ENCODE measurements at regions not wholly inside any gene's neighbourhood (a gene's known extent, or its start where the extent isn't known, plus 50 kb on each side); places are given as distances from the start of the nearest gene placed in this dataset.
"Not testable (repeated sequence)": the region's sequence is repeated elsewhere in the genome, so short reads cannot be mapped to it uniquely, and the experiment has no call there.

DNA sequence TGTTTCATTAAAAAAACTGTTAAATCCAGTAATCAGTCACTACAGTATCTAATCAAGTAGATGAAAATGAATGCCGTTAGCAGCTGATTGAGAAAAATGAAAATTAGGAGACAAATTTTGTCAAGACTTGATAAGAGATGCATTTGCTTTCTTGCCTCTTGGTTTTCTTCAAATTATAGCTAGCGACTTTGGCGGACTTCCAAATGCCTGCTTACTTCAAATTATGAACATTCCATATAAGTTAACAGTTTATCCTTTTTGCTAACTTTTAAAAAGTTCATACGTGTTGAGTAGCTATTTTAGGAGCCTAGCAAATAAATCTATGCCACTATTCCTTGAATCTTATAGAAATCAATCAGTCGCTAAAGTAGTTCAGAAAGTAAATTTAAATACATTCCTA, 58.8 kb downstream of the PPP4R3C start:
- no peak for FAIRE-seq

- FAIRE-seq: no peak
Observed at GRCh38 chrX:27399146-27399456, 64.0 kb downstream of the PPP4R3C start.

GRCh38 chrX:27391623-27392022, 71.5 kb downstream of the PPP4R3C start:
- FAIRE-seq: no peak

GRCh38 chrX:27381419-27381818, 81.7 kb downstream of the PPP4R3C start:
- FAIRE-seq: no peak

DNA sequence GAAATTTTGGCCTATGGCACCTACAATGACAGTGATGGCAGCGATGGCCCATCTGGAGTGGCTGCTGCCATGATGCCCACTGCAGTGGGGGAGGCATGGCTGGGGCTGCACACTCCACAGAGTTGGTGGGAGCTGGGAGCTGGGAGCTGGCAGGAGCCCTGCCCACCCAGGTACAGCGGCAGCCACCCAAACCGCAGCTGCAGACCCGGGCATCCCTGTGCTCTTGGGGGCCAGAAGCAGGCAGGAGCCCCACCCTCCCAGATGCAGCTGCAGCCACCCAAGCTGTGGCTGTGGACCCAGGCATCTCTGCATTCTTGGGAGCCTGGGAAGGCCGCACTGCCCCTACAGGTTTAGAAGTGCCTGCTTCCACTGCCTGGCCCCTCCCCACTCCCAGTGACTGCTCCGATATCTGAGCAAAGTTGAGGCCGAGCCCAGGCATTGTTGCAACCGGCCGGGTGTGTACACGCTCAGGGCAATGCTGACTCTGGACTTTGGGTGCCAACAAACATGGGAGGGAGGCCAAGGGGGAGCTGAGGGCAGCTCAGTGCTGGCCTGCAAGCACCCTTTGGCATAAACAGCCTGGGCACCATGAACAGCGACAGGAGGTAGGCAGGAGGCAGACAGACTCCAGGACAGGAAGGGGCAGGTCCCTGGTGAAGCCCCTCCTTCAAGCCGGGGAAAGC, 82.8 kb downstream of the PPP4R3C start:
- FAIRE-seq: no peak

DNA sequence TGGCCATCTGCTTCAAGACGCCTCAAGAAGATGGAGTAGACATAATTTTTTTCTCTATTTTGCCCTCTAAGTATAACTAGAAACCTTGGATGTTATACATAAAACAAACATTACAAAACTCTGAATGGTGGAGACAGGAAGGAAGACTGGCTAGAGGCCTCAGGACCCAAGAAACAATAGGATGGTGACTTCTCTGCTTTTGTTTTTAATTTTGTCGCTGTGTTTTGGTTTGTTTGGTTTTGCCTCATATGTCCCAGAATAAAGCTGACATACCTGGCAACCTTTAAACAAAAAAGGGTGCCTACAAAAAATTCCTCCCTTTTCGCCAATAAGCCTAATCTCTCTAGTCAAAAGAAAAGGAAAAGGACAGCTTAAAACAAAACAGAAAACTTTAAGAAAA, 109.1 kb downstream of the PPP4R3C start:
- no peak for FAIRE-seq

- FAIRE-seq: no peak
Observed at GRCh38 chrX:27350476-27350875, 112.7 kb downstream of the PPP4R3C start.

GRCh38 chrX:27336466-27337091, 126.6 kb downstream of the PPP4R3C start:
- FAIRE-seq: no peak

- FAIRE-seq: no peak
Observed at GRCh38 chrX:27321632-27322031, 141.5 kb downstream of the PPP4R3C start.

DNA sequence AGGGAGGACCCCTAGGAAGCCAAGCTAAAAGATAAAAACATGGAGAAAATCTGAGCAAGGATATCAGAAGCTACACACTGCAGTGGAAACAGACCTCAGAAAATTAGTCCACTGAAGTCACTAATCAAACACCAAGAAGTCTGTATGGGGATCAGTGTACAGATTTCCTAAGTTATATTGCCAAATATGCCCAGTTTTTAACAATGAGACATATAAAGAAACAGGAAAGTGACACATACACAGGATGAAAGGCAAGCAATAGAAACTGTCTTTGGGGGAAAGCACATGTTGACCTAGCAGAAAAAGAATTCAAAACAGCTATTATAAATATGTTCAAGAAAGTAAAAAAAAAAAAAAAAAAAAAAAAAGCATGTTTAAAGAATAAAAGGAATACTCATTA, 153.7 kb downstream of the PPP4R3C start:
- FAIRE-seq: no peak

DNA sequence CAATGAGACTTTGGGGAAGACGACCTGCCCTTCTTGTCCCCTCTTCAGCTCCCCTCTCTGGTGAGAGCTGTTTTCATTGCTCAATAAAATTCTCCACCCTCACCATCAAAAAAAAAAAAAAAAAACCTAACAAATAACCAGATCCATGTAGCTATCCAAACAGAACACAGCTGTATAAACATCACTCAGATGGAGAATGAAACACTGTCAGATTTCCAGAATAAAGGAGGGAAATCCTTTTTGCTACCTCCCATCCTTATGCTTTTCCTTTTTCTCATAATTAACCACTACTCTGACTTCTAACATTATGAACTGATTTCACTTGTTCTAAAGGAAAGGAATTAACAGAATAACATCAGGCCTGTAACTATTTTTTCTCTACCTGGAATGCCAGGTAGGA, 155.6 kb downstream of the PPP4R3C start:
- no peak for FAIRE-seq

DNA sequence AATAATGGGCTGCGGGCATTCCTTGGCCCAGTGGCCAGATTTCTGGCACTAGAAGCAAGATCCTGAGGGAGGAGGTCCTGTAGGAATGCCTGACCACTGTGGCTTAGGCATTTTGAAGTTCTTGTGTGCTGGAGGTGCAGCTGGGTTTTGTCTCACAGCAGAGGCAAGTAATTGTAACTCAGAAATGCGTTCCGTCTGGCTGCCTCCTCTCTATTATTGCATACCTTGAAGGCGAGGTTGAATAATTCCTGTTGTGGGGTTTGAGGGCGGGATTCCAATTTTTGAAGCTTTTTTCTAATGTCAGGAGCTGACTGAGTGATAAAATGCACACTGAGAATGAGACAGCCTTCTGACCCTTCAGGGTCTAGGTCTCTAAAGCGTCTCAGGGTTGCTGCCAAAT, 170.6 kb downstream of the PPP4R3C start:
- not testable (repeated sequence) for FAIRE-seq

GRCh38 chrX:27276751-27277150, 186.4 kb downstream of the PPP4R3C start:
- FAIRE-seq: no peak

DNA sequence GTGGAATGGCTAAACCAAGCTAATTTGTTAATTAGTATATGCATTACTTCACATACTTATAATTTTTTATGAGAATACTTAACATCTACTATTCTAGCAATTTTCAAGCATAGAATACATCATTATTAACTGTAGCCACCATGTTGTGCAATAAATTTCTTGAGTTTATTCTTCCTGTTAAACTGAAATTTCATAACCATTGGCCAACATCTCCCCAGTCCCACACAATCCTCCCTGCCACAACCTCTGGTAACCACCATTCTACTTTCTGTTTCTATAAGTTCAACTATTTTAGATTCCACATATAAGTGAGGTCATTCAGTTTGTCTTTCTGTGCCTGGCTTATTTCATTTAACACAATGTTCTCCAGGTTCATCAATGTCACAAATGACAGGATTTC, 208.5 kb downstream of the PPP4R3C start:
- no peak for FAIRE-seq

GRCh38 chrX:27251369-27251768, 211.8 kb downstream of the PPP4R3C start:
- no peak for FAIRE-seq

DNA sequence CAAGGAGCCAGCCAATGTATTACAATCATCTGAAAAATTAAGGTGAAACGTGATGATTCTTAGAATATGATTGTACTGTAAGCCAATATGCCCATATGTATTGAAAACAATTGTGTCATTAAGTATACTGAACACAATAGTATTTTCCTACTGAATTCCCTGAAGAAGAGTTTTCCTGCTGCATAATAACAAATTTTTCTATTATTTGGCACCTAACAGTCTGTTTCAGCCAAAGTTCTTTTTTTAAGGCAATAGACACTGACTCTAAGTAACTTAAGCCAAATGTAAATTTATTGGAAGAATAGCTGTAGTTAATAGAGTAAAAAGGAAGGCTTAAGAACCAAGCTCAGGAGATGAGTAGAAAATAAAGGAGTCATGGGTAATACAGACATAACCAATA, 220.6 kb downstream of the PPP4R3C start:
- no peak for FAIRE-seq

GRCh38 chrX:27241981-27242380, 221.2 kb downstream of the PPP4R3C start:
- no peak for FAIRE-seq

DNA sequence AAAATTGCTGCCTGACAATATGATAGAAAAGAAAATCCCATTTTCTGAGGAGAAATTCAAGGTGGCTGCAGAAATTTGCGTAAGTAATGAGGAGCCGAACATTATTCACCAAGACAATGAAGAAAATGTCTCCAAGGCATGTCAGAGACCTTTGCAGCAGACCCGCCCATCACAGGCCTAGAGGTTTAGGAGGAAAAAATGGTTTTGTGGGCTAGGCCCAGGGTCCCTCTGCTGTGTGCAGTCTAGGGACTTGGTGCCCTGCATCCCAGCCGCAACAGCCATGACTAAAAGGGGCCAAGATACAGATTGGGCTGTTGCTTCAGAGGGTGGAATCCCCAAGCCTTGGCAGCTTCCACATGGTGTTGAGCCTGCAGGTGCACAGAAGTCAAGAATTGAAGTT, 223.1 kb downstream of the PPP4R3C start:
- FAIRE-seq: not testable (repeated sequence)

DNA sequence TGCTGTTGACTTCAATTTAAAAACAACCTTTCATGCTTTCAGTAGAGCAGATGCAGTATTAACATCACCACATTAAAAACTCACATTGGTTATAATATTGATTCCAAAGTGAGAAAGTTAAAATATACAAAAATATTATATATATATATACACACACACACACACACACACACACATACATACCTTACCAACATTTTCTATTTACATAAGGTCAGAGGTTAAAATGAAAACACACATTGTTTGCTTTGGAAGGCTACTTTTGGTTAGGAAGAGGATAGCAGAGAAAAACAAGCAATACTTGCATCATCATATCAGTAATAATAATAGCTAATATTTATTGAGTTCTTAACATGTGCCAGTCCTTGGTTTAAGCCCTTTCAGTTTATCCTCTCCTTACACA, 226.5 kb downstream of the PPP4R3C start:
- no peak for FAIRE-seq

GRCh38 chrX:27229721-27230120, 233.4 kb downstream of the PPP4R3C start:
- no peak for FAIRE-seq

GRCh38 chrX:27222661-27223060, 240.5 kb downstream of the PPP4R3C start:
- FAIRE-seq: no peak

DNA sequence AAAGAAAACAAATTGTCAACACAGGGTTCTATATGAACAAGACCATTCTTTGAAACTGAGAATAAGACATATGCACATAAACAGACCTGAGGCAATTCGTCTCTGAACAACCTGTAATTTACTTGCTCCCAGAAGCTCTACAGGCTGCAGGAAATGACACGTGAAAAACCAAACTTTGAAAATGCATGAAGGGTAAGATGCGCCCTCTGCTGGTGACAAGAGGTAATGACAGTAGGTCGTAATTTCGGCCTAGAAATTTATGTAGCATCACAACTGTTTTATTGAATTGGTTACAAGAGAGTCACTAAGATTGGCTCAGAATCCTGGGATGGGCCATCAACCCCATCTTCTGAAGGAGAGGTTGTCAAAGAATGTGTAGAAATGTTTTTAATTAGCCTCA, 276.5 kb downstream of the PPP4R3C start:
- no peak for FAIRE-seq

DNA sequence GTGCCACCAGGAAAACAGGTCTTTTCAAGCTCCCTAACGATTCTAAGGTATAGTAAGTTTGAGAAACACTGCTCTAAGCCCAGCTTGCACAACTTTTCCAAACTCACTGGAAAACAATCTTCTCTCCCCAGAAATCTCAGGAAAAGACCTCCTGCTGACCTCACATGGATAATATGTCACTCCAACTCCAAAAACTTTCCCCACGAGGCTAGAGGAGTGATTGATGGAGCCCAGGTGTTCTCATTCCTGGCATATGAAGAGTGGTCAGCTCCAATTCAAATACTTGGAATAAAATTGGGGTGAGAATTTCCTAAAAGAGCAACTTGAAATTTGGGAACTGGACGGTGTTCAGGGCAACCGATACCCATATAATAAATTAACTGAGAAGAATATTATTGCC, 299.9 kb downstream of the PPP4R3C start:
- no peak for FAIRE-seq

- no peak for FAIRE-seq
Observed at GRCh38 chrX:27162496-27162895, 300.6 kb downstream of the PPP4R3C start.

- FAIRE-seq: not testable (repeated sequence)
Observed at GRCh38 chrX:27156921-27157320, 306.2 kb downstream of the PPP4R3C start.
